Lung (tissue), 12 donors: ENCODE measurements at regions not wholly inside any gene's neighbourhood (a gene's known extent, or its start where the extent isn't known, plus 50 kb on each side); places are given as distances from the start of the nearest gene placed in this dataset. TPM values are rescaled to one million over a fixed set of nuclear protein-coding genes. Genes with fewer than 3 reads are reported as not detected.

ENCODE experiments used
- ATAC-seq: fragments of 200-7000 bp; cut with Tn5 transposase; one replicate; pipeline ENCODE4 v1.9.1; 2020; ENCODE audit warnings: moderate number of reproducible peaks; ENCODE audit not compliant: insufficient read depth, low FRiP score
- DNase-seq, 3 donors: peaks; one replicate each; pipeline ENCODE4 v3.0.0-alpha.2; 2013 to 2017
- H3K27ac ChIP-seq, 2 donors: one replicate each; pipeline ENCODE4 v1.5.1; 2013; ENCODE audit warnings: mild to moderate bottlenecking in 2 of 2, moderate library complexity in 2 of 2, control low read depth in 1 of 2, inconsistent platforms in 1 of 2, low read depth in 1 of 2, low read length in 1 of 2
- H3K27me3 ChIP-seq, 3 donors: one replicate each; pipeline ENCODE4 v1.5.1; 2013; ENCODE audit warnings: low read length in 2 of 3; ENCODE audit not compliant: control insufficient read depth in 3 of 3, insufficient read depth in 3 of 3
- H3K36me3 ChIP-seq, 4 donors: one replicate each; pipeline ENCODE4 v1.5.1; 2013; ENCODE audit warnings: low read length in 4 of 4, mild to moderate bottlenecking in 1 of 4, moderate library complexity in 1 of 4; ENCODE audit not compliant: control insufficient read depth in 4 of 4, insufficient read depth in 4 of 4
- H3K4me1 ChIP-seq, 5 donors: one replicate each; pipeline ENCODE4 v1.5.1; 2013; ENCODE audit warnings: low read length in 5 of 5, mild to moderate bottlenecking in 2 of 5, moderate library complexity in 1 of 5; ENCODE audit not compliant: control insufficient read depth in 5 of 5, insufficient read depth in 5 of 5
- H3K4me3 ChIP-seq: one replicate; pipeline ENCODE4 v1.5.1; 2013; ENCODE audit warnings: mild to moderate bottlenecking, control low read depth, moderate library complexity
- H3K9ac ChIP-seq, 2 donors: one replicate each; pipeline ENCODE4 v1.5.1; 2013; ENCODE audit warnings: low read length in 2 of 2, control low read depth in 1 of 2; ENCODE audit not compliant: insufficient read depth in 1 of 2
- H3K9me3 ChIP-seq, 4 donors: one replicate each; pipeline ENCODE4 v1.5.1; 2013; ENCODE audit warnings: low read length in 3 of 4, mild to moderate bottlenecking in 1 of 4, moderate library complexity in 1 of 4; ENCODE audit not compliant: control insufficient read depth in 4 of 4, insufficient read depth in 3 of 4
- WGBS, 2 donors: extraction: QIAGEN DNeasy Blood & Tissue Kit; methylation state at CpG; one replicate each; pipeline ENCODE4 v1.1.7; 2013; 5-methylcytosine and 5-hydroxymethylcytosine counted together
- small RNA-seq: library from RNA; depleted of rRNA; stranded (forward); fragments of <200 nt; gene quantifications from one replicate; pipeline ENCODE3, GENCODE V24; 2014; ENCODE audit warnings: low replicate concordance
- TF ChIP-seq, protein P1 (sequence below): IDR thresholded peaks from 2 replicates; pipeline ENCODE4 v1.5.1; 2012; ENCODE audit warnings: mild to moderate bottlenecking; ENCODE audit errors: control extremely low read depth, extremely low read depth
- donor health status: control.
- donor health status: control.
- donor health status: Bipolar disorder and iron deficiency.
- donor health status: healthy.
- donor health status: DM: yes; HTN: yes; CAD: no.

DNA sequence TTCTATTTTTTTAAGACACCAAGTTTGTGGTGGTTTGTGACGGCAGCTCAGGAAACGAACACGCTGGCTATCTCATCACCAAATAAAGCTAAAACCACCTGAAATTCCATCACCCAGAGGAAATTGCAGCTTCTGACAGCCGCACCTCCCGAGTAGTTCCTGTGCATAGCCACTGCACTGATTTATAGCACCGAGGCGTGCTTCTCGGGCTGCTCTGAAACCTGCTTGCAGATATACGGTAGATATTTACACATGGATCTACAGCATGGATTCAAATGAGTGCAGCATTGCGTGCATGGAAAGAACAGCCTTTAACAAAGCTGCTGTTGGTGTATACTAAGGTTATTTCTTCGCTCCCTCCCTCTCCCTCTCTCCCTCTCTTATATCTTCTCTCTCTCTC lies 153.8 kb downstream of the PHF2 start:
- TF ChIP-seq, protein P1, sequence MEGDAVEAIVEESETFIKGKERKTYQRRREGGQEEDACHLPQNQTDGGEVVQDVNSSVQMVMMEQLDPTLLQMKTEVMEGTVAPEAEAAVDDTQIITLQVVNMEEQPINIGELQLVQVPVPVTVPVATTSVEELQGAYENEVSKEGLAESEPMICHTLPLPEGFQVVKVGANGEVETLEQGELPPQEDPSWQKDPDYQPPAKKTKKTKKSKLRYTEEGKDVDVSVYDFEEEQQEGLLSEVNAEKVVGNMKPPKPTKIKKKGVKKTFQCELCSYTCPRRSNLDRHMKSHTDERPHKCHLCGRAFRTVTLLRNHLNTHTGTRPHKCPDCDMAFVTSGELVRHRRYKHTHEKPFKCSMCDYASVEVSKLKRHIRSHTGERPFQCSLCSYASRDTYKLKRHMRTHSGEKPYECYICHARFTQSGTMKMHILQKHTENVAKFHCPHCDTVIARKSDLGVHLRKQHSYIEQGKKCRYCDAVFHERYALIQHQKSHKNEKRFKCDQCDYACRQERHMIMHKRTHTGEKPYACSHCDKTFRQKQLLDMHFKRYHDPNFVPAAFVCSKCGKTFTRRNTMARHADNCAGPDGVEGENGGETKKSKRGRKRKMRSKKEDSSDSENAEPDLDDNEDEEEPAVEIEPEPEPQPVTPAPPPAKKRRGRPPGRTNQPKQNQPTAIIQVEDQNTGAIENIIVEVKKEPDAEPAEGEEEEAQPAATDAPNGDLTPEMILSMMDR, result no peak
- peaks cover 0 to 18% (median 2%) of the 10 kb centered on the region in 4 donors for H3K9me3 ChIP-seq
- no peaks in the 10 kb centered on the region for H3K36me3 ChIP-seq
- DNase-seq (peak in 2 of 3 donors; percentile 9 to 13), ATAC-seq (no peak)
- no peak overlapping the region for H3K9ac ChIP-seq
- no peak overlapping the region for H3K27ac ChIP-seq
- WGBS, 2 donors, result 57 to 66% methylated on average over 11 of the region's 11 CpGs
- H3K4me3 ChIP-seq, result no peak overlapping the region
- H3K4me1 ChIP-seq, result peaks cover 0 to 7% (median 0%) of the 10 kb centered on the region in 5 donors
- no peaks in the 10 kb centered on the region for H3K27me3 ChIP-seq

Small RNA genes lying in the stretch of these regions (small RNA-seq; reads per million reads assigned to genes)
- gene MIR4291, result not detected
